ENCODE measurements at regions not wholly inside any gene's neighbourhood (a gene's known extent, or its start where the extent isn't known, plus 50 kb on each side); places are given as distances from the start of the nearest gene placed in this dataset.
A peak's percentile ranks its signal among the peaks of the same experiment; 100 is the strongest.

GRCh38 chr15:85324202-85324601 lies 56.2 kb upstream of the AKAP13 start:
- no peak overlapping the region for H3K4me3 ChIP-seq (ENCODE audit: low read depth, low read length)
- TF ChIP-seq CTCF (IDR thresholded peaks at IDR 0.05; ENCODE audit: low read depth, low read length) = no peak

GRCh38 chr15:85325834-85326233 lies 54.6 kb upstream of the AKAP13 start:
- TF ChIP-seq CTCF (IDR thresholded peaks at IDR 0.05; ENCODE audit: low read depth, low read length) = no peak
- no peak overlapping the region for H3K4me3 ChIP-seq (ENCODE audit: low read depth, low read length)

- no peak for TF ChIP-seq CTCF (IDR thresholded peaks at IDR 0.05; ENCODE audit: low read depth, low read length)
- H3K4me3 ChIP-seq (ENCODE audit: low read depth, low read length) = no peak overlapping the region
These were observed 54.1 kb upstream of the AKAP13 start for GRCh38 chr15:85326291-85326690.

- TF ChIP-seq CTCF (IDR thresholded peaks at IDR 0.05; ENCODE audit: low read depth, low read length) = no peak
- H3K4me3 ChIP-seq (ENCODE audit: low read depth, low read length) = no peak overlapping the region
These were observed 52.6 kb upstream of the AKAP13 start for GRCh38 chr15:85327820-85328219.

GRCh38 chr15:85329561-85330422 lies 50.6 kb upstream of the AKAP13 start:
- H3K4me3 ChIP-seq (ENCODE audit: low read depth, low read length) = peak overlapping the region; percentile 60
- TF ChIP-seq CTCF (IDR thresholded peaks at IDR 0.05; ENCODE audit: low read depth, low read length) = no peak

Data from WI38 (cell line).